Testis (tissue), 2 donors: ENCODE measurements at regions not wholly inside any gene's neighbourhood (a gene's known extent, or its start where the extent isn't known, plus 50 kb on each side); places are given as distances from the start of the nearest gene placed in this dataset.
"Not testable (repeated sequence)": the region's sequence is repeated elsewhere in the genome, so short reads cannot be mapped to it uniquely, and the experiment has no call there.

Experiments used
- DNase-seq: peaks from one replicate; pipeline ENCODE4 v3.0.0-alpha.2; 2019
- H3K27ac ChIP-seq, 2 donors: fragments of 200-600 bp; sonication (generic); one replicate each; pipeline ENCODE4 v1.5.1; 2019
- H3K27me3 ChIP-seq: fragments of 200-600 bp; sonication (generic); one replicate; pipeline ENCODE4 v1.5.1; 2019
- H3K36me3 ChIP-seq: fragments of 200-600 bp; sonication (generic); one replicate; pipeline ENCODE4 v1.5.1; 2017; ENCODE audit warnings: low read depth; ENCODE audit errors: missing control alignments
- H3K4me1 ChIP-seq: fragments of 200-600 bp; sonication (generic); one replicate; pipeline ENCODE4 v1.5.1; 2019
- H3K4me3 ChIP-seq, 2 donors: fragments of 200-600 bp; sonication (generic); one replicate each; pipeline ENCODE4 v1.5.1; 2017 to 2019
- H3K9me3 ChIP-seq: fragments of 200-600 bp; sonication (generic); one replicate; pipeline ENCODE4 v1.5.1; 2017
- CTCF ChIP-seq, 3 experiments: fragments of 450-650 bp in 2 of 3; fragments of 200-600 bp in 1 of 3; sonication (generic) in 1 of 3; IDR thresholded peaks; one replicate each; pipeline ENCODE4 v1.5.1; 2016 to 2019; ENCODE audit warnings: antibody characterized with exemption in 3 of 3, mild to moderate bottlenecking in 2 of 3, moderate library complexity in 1 of 3
- POLR2A ChIP-seq: fragments of 450-650 bp; IDR thresholded peaks from one replicate; pipeline ENCODE4 v1.6.1; 2017; ENCODE audit warnings: antibody characterized with exemption, mild to moderate bottlenecking, moderate library complexity
- WGBS, 2 donors: methylation state at CpG; one replicate each; pipeline ENCODE4 v1.1.5; 2018; 5-methylcytosine and 5-hydroxymethylcytosine counted together
- intact Hi-C: fragments of 100-400 bp; cut with DNase I; formaldehyde crosslinking; loops from one replicate; pipeline ENCODE4 v1.15.1; 2023; ENCODE audit warnings: low total_unique reads

- H3K36me3 ChIP-seq, result no peaks in the 10 kb centered on the region
- no peaks in the 10 kb centered on the region for H3K4me1 ChIP-seq
- TF ChIP-seq POLR2A, result no peak
- 87 to 89% methylated on average over 2 of the region's 2 CpGs for WGBS, 2 donors
- no peaks in the 10 kb centered on the region for H3K9me3 ChIP-seq
- DNase-seq, result no peak
- H3K27ac ChIP-seq, result no peak overlapping the region
- intact Hi-C loops, result no loop called here
- no peak overlapping the region for H3K4me3 ChIP-seq
- H3K27me3 ChIP-seq, result no peaks in the 10 kb centered on the region
Measured at GRCh38 chr7:68627247-68627864, 970.9 kb upstream of the AUTS2 start.

- WGBS, 2 donors, result 94 to 100% methylated on average over 3 of the region's 3 CpGs
Measured at GRCh38 chr7:68630914-68631313, 967.4 kb upstream of the AUTS2 start.

GRCh38 chr7:68640103-68640502 lies 958.2 kb upstream of the AUTS2 start:
- Histone ChIP-seq H3K4me3 (no peak overlapping the region), H3K27me3 (no peaks in the 10 kb centered on the region), H3K36me3 (no peaks in the 10 kb centered on the region), H3K4me1 (no peaks in the 10 kb centered on the region), H3K9me3 (no peaks in the 10 kb centered on the region), H3K27ac (no peak overlapping the region)
- intact Hi-C loops, result no loop called here
- WGBS, 2 donors, result 86 to 89% methylated on average over 3 of the region's 3 CpGs
- no peak for DNase-seq
- TF ChIP-seq POLR2A, result no peak
- TF ChIP-seq CTCF (IDR thresholded peaks at IDR 0.05), result no peak

More at GRCh38 chr7:68630914-68631313, 967.4 kb upstream of the AUTS2 start:
- H3K36me3 ChIP-seq, DNase-seq, H3K27me3 ChIP-seq, H3K4me3 ChIP-seq, H3K9me3 ChIP-seq, intact Hi-C loops, H3K27ac ChIP-seq, H3K4me1 ChIP-seq: not testable (repeated sequence)

GRCh38 chr7:68642727-68643126 lies 955.5 kb upstream of the AUTS2 start:
- H3K4me3 ChIP-seq, result no peak overlapping the region
- DNase-seq, result no peak
- WGBS, 2 donors, result 91 to 93% methylated on average over 3 of the region's 3 CpGs
- no peaks in the 10 kb centered on the region for H3K9me3 ChIP-seq
- H3K27ac ChIP-seq, result no peak overlapping the region
- intact Hi-C loops, result no loop called here
- H3K36me3 ChIP-seq, result no peaks in the 10 kb centered on the region
- no peak for TF ChIP-seq CTCF (IDR thresholded peaks at IDR 0.05)
- TF ChIP-seq POLR2A, result no peak
- H3K27me3 ChIP-seq, result no peaks in the 10 kb centered on the region
- no peaks in the 10 kb centered on the region for H3K4me1 ChIP-seq

- no peaks in the 10 kb centered on the region for H3K9me3 ChIP-seq
- intact Hi-C loops, result no loop called here
- no peak overlapping the region for H3K27ac ChIP-seq
- no peak overlapping the region for H3K4me3 ChIP-seq
- WGBS, 2 donors, result 84 to 94% methylated on average over 1 of the region's 1 CpG
- no peaks in the 10 kb centered on the region for H3K27me3 ChIP-seq
- TF ChIP-seq CTCF (IDR thresholded peaks at IDR 0.05), result no peak
- no peak for TF ChIP-seq POLR2A
- H3K36me3 ChIP-seq, result no peaks in the 10 kb centered on the region
- no peak for DNase-seq
- H3K4me1 ChIP-seq, result no peaks in the 10 kb centered on the region
Measured at GRCh38 chr7:68663392-68663791, 934.9 kb upstream of the AUTS2 start.

- no peak for TF ChIP-seq POLR2A
- TF ChIP-seq CTCF (IDR thresholded peaks at IDR 0.05), result no peak
Measured at GRCh38 chr7:68671046-68671445, 927.2 kb upstream of the AUTS2 start.

More at GRCh38 chr7:68671046-68671445, 927.2 kb upstream of the AUTS2 start:
- WGBS, 2 donors, result 82 to 84% methylated on average over 2 of the region's 2 CpGs
- no peak overlapping the region for H3K4me3 ChIP-seq
- no peak overlapping the region for H3K27ac ChIP-seq
- no peak for DNase-seq
- no peaks in the 10 kb centered on the region for H3K9me3 ChIP-seq
- no peaks in the 10 kb centered on the region for H3K36me3 ChIP-seq
- no peaks in the 10 kb centered on the region for H3K27me3 ChIP-seq
- intact Hi-C loops, result no loop called here
- no peaks in the 10 kb centered on the region for H3K4me1 ChIP-seq
